IMR-90 (cell line): ENCODE measurements at regions not wholly inside any gene's neighbourhood (a gene's known extent, or its start where the extent isn't known, plus 50 kb on each side); places are given as distances from the start of the nearest gene placed in this dataset.

Experiments used
- ATAC-seq: fragments of 200-7000 bp; cut with Tn5 transposase; 2 replicates; pipeline ENCODE4 v1.9.1; 2020; ENCODE audit warnings: low read depth, mild to moderate bottlenecking, moderate library complexity
- BruUV-seq: library from RNA; stranded (reverse); fragments of 400-500 nt; replicated peaks from 2 replicates; lab custom pipeline; 2021; lab: Mats Ljungman, UMichigan
- CTCF ChIA-PET: fragments of 300-600 bp; formaldehyde crosslinking; extraction: SDS; loops from one replicate; lab custom pipeline; 2021; ENCODE audit warnings: antibody characterized with exemption; lab: Yijun Ruan, JAX
- POLR2A ChIA-PET: fragments of 300-600 bp; sonication (Branson Sonifier 250); formaldehyde crosslinking; loops from one replicate; lab custom pipeline; 2022; ENCODE audit warnings: antibody characterized with exemption; ENCODE audit not compliant: unreplicated experiment; lab: Charles Lee
- DNase-seq: peaks from one replicate; pipeline ENCODE4 v3.0.0; 2013
- H2AFZ ChIP-seq: replicated peaks from 2 replicates; pipeline ENCODE3; 2013; ENCODE audit warnings: low read length, mild to moderate bottlenecking; ENCODE audit not compliant: poor library complexity
- H2AK5ac ChIP-seq: 2 replicates; pipeline ENCODE4 v1.6.1; 2013; ENCODE audit warnings: low read depth, low read length, inconsistent platforms
- H2AK9ac ChIP-seq: replicated peaks from 2 replicates; pipeline ENCODE3; 2013; ENCODE audit warnings: mild to moderate bottlenecking, low read depth, low read length, moderate library complexity; ENCODE audit not compliant: poor library complexity
- H2BK120ac ChIP-seq: 2 replicates; pipeline ENCODE4 v1.6.1; 2013; ENCODE audit warnings: low read depth, low read length, inconsistent platforms
- H2BK15ac ChIP-seq: 3 replicates; pipeline ENCODE4 v1.6.1; 2013; ENCODE audit warnings: low read depth, low read length, inconsistent platforms
- H2BK20ac ChIP-seq: 2 replicates; pipeline ENCODE4 v1.6.1; 2013; ENCODE audit warnings: low read depth, mild to moderate bottlenecking, inconsistent platforms, low read length, moderate library complexity
- H2BK5ac ChIP-seq: 2 replicates; pipeline ENCODE4 v1.6.1; 2013; ENCODE audit warnings: mild to moderate bottlenecking, low read depth, low read length, inconsistent platforms; ENCODE audit not compliant: poor library complexity, severe bottlenecking
- H3K14ac ChIP-seq: replicated peaks from 2 replicates; pipeline ENCODE4 v1.6.1; 2013; ENCODE audit warnings: low read depth, low read length, inconsistent platforms
- H3K18ac ChIP-seq: 2 replicates; pipeline ENCODE4 v1.6.1; 2013; ENCODE audit warnings: low read depth, low read length, control low read depth
- H3K23ac ChIP-seq: 2 replicates; pipeline ENCODE4 v1.6.1; 2013; ENCODE audit warnings: low read depth, low read length, inconsistent platforms
- H3K27ac ChIP-seq: 2 replicates; pipeline ENCODE4 v1.5.1; 2013; ENCODE audit warnings: mild to moderate bottlenecking, control low read depth, low read length; ENCODE audit not compliant: insufficient read depth
- H3K27me3 ChIP-seq: 2 replicates; pipeline ENCODE4 v1.6.1; 2013; ENCODE audit warnings: low read length; ENCODE audit not compliant: control insufficient read depth, insufficient read depth
- H3K36me3 ChIP-seq: 2 replicates; pipeline ENCODE4 v1.6.1; 2013; ENCODE audit warnings: low read length, mixed read lengths; ENCODE audit not compliant: control insufficient read depth, insufficient read depth
- H3K4ac ChIP-seq: 2 replicates; pipeline ENCODE4 v1.6.1; 2013; ENCODE audit warnings: low read depth, low read length, inconsistent platforms
- H3K4me1 ChIP-seq: 2 replicates; pipeline ENCODE4 v1.6.1; 2013; ENCODE audit warnings: low read length, mixed read lengths; ENCODE audit not compliant: control insufficient read depth, insufficient read depth
- H3K4me2 ChIP-seq: 2 replicates; pipeline ENCODE4 v1.6.1; 2013; ENCODE audit warnings: low read depth, mild to moderate bottlenecking, control low read depth, low read length, moderate library complexity
- H3K4me3 ChIP-seq: 2 replicates; pipeline ENCODE4 v1.5.1; 2013; ENCODE audit warnings: low read depth, mild to moderate bottlenecking, control low read depth, low read length, moderate library complexity; ENCODE audit not compliant: insufficient read depth
- H3K56ac ChIP-seq: 2 replicates; pipeline ENCODE4 v1.6.1; 2013; ENCODE audit warnings: low read length, inconsistent platforms; ENCODE audit not compliant: insufficient read depth; ENCODE audit errors: extremely low read depth
- H3K79me1 ChIP-seq, 2 experiments: 2 replicates each; pipeline ENCODE4 v1.6.1; 2013; ENCODE audit warnings: low read length in 2 of 2, inconsistent platforms in 1 of 2, low read depth in 1 of 2
- H3K9ac ChIP-seq: 2 replicates; pipeline ENCODE4 v1.6.1; 2013; ENCODE audit warnings: low read depth, low read length, control low read depth
- H3K9me1 ChIP-seq: 2 replicates; pipeline ENCODE4 v1.6.1; 2013; ENCODE audit warnings: low read length, inconsistent platforms; ENCODE audit not compliant: insufficient read depth
- H3K9me3 ChIP-seq: 2 replicates; pipeline ENCODE4 v1.6.1; 2013; ENCODE audit warnings: low read length; ENCODE audit not compliant: control insufficient read depth, insufficient read depth
- H4K20me1 ChIP-seq: 2 replicates; pipeline ENCODE4 v1.6.1; 2013; ENCODE audit warnings: low read length, inconsistent platforms; ENCODE audit not compliant: insufficient read depth
- H4K5ac ChIP-seq: 2 replicates; pipeline ENCODE4 v1.6.1; 2013; ENCODE audit warnings: mild to moderate bottlenecking, low read depth, low read length, control low read depth
- H4K8ac ChIP-seq, 2 experiments: 2 replicates each; pipeline ENCODE4 v1.6.1; 2013; ENCODE audit warnings: low read depth in 2 of 2, low read length in 2 of 2, control low read depth in 1 of 2, inconsistent platforms in 1 of 2
- H4K91ac ChIP-seq: 2 replicates; pipeline ENCODE4 v1.6.1; 2013; ENCODE audit warnings: low read depth, low read length, inconsistent platforms; ENCODE audit not compliant: insufficient read depth
- BHLHE40 ChIP-seq: fragments of 150-350 bp; IDR thresholded peaks from 2 replicates; pipeline ENCODE4 v1.6.1; 2016; ENCODE audit warnings: mild to moderate bottlenecking, low read depth, low read length
- CEBPB ChIP-seq: IDR thresholded peaks from 2 replicates; pipeline ENCODE4 v1.6.1; 2012; ENCODE audit warnings: low read depth, low read length, improper control_type of control experiment
- CHD1 ChIP-seq: IDR thresholded peaks from 2 replicates; pipeline ENCODE4 v1.6.1; 2012; ENCODE audit warnings: low read depth, low read length, improper control_type of control experiment
- ELK1 ChIP-seq: fragments of 150-350 bp; IDR thresholded peaks from 2 replicates; pipeline ENCODE4 v1.6.1; 2016; ENCODE audit warnings: low read depth, mild to moderate bottlenecking, low read length, moderate library complexity, borderline replicate concordance
- MAFK ChIP-seq: IDR thresholded peaks from 2 replicates; pipeline ENCODE4 v1.6.1; 2012; ENCODE audit warnings: low read depth, low read length, improper control_type of control experiment
- NFE2L2 ChIP-seq: fragments of 150-350 bp; IDR thresholded peaks from 2 replicates; pipeline ENCODE4 v1.6.1; 2016; ENCODE audit warnings: low read depth, mild to moderate bottlenecking, low read length
- RAD21 ChIP-seq: IDR thresholded peaks from 2 replicates; pipeline ENCODE4 v1.6.1; 2012; ENCODE audit warnings: low read length, improper control_type of control experiment
- RCOR1 ChIP-seq: IDR thresholded peaks from 2 replicates; pipeline ENCODE4 v1.6.1; 2012; ENCODE audit warnings: mild to moderate bottlenecking, low read length, improper control_type of control experiment; ENCODE audit not compliant: insufficient replicate concordance
- RFX5 ChIP-seq: IDR thresholded peaks from 2 replicates; pipeline ENCODE4 v1.8.0; 2012; ENCODE audit warnings: low read depth, mild to moderate bottlenecking, low read length, moderate library complexity
- SMC3 ChIP-seq: fragments of 150-350 bp; IDR thresholded peaks from 2 replicates; pipeline ENCODE4 v1.6.1; 2016; ENCODE audit warnings: low read depth, mild to moderate bottlenecking, antibody characterized with exemption, low read length, moderate library complexity
- WGBS, 2 experiments: methylation state at CpG; one replicate each; pipeline versions ENCODE4 v1.1.5 to v1.1.7; 2013; ENCODE audit warnings: missing lambda C conversion rate in 2 of 2; ENCODE audit not compliant: insufficient read length in 1 of 2; ENCODE audit errors: extremely low coverage in 2 of 2; 5-methylcytosine and 5-hydroxymethylcytosine counted together
- dilution Hi-C: fragments of 300-500 bp; cut with HindIII; formaldehyde crosslinking; loops from one replicate; pipeline ENCODE4 v1.14.3; 2018; ENCODE audit warnings: low sequenced_read_pairs; ENCODE audit not compliant: unreplicated experiment
- in situ Hi-C: fragments of 300-500 bp; cut with MboI; formaldehyde crosslinking; loops from 3 replicates; pipeline ENCODE4 v1.14.3; 2019; ENCODE audit warnings: low sequenced_read_pairs, inconsistent platforms, mixed read lengths
- intact Hi-C: fragments of 100-400 bp; cut with micrococcal nuclease; formaldehyde crosslinking; loops from 2 replicates; pipeline ENCODE4 v1.10.0; 2022

DNA sequence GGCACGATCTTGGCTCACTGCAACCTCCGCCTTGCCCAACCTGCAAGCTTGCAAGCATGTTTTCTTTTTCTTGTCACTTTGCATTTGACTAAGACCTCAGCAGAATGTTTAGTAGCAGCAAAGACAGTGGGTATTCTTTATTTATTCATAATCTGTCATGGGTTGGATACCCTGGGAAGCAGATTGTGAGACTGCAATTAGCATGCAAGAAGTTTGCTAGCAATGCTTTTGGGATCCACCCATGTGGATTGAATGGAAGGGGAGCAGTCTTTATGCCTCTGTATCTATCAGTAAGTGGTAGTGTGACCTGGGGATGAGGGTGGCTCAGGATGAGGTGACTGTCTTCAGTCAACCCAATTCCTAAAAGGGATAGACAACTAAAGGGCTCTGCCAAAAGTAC lies 166.7 kb downstream of the RAP2B start:
- H2AFZ ChIP-seq, result no peak overlapping the region
- CTCF ChIA-PET, result no interaction called here
- intact Hi-C loops, result no loop called here
- no peak overlapping the region for H3K23ac ChIP-seq
- H3K14ac ChIP-seq, result no peak overlapping the region
- no peak overlapping the region for H3K18ac ChIP-seq
- H2BK5ac ChIP-seq, result no peak overlapping the region
- no peaks in the 10 kb centered on the region for H3K9me3 ChIP-seq
- no peak overlapping the region for H4K91ac ChIP-seq
- ATAC-seq, result no peak
- no peak overlapping the region for H2BK120ac ChIP-seq
- H3K4me2 ChIP-seq, result no peak overlapping the region
- WGBS, 2 experiments, result no CpG with 5 or more reads among the region's 2 CpGs
- dilution Hi-C loops, result no loop called here
- H2AK9ac ChIP-seq, result no peak overlapping the region
- H2BK20ac ChIP-seq, result no peak overlapping the region
- in situ Hi-C loops, result no loop called here
- POLR2A ChIA-PET, result no interaction called here
- no peaks in the 10 kb centered on the region for H3K79me1 ChIP-seq
- H3K9ac ChIP-seq, result no peak overlapping the region
- TF ChIP-seq RAD21 (no peak), CEBPB (no peak), RCOR1 (no peak), NFE2L2 (no peak), ELK1 (no peak), CHD1 (no peak), MAFK (no peak), RFX5 (no peak), BHLHE40 (no peak), SMC3 (no peak)
- no peaks in the 10 kb centered on the region for H4K20me1 ChIP-seq
- DNase-seq, result no peak
- no peaks in the 10 kb centered on the region for H3K36me3 ChIP-seq
- no peak overlapping the region for H3K27ac ChIP-seq
- H4K5ac ChIP-seq, result no peak overlapping the region
- no peaks in the 10 kb centered on the region for H3K9me1 ChIP-seq
- no peak overlapping the region for H3K4me3 ChIP-seq
- H3K4me1 ChIP-seq, result no peaks in the 10 kb centered on the region
- no peak overlapping the region for H2AK5ac ChIP-seq
- H4K8ac ChIP-seq, result no peak overlapping the region
- no peak overlapping the region for H3K4ac ChIP-seq
- H3K56ac ChIP-seq, result no peak overlapping the region
- no peak overlapping the region for H2BK15ac ChIP-seq
- no TSS peak for BruUV-seq
- no peaks in the 10 kb centered on the region for H3K27me3 ChIP-seq
